GM20431 (cell line): ENCODE measurements at regions not wholly inside any gene's neighbourhood (a gene's known extent, or its start where the extent isn't known, plus 50 kb on each side); places are given as distances from the start of the nearest gene placed in this dataset.
"Not testable (repeated sequence)": the region's sequence is repeated elsewhere in the genome, so short reads cannot be mapped to it uniquely, and the experiment has no call there.

ENCODE experiments used
- in situ Hi-C: fragments of 300-500 bp; cut with MseI, MboI; formaldehyde crosslinking; loops from one replicate; pipeline ENCODE4 v1.15.0; 2020; ENCODE audit warnings: low sequenced_read_pairs; ENCODE audit not compliant: unreplicated experiment

DNA sequence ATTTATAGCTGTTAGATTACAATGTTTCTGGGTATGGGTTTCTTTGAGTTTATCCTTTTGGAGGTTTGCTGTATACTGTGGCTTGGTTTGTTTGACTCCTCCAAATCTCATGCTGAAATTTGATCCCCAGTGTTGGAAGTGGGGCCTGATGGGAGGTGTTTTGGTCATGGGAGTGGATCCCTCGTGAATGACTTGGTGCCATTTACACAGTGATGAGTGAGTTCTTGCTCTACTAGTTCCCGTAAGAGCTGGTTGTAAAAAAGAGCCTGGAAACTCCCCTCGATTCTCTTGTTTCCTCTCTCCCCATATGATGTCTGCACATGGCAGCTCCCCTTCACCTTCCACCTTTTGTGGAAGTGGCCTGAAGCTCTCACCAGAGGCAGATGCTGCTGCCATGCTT lies 324.1 kb downstream of the C7orf25 start:
- in situ Hi-C loops, result no loop called here

DNA sequence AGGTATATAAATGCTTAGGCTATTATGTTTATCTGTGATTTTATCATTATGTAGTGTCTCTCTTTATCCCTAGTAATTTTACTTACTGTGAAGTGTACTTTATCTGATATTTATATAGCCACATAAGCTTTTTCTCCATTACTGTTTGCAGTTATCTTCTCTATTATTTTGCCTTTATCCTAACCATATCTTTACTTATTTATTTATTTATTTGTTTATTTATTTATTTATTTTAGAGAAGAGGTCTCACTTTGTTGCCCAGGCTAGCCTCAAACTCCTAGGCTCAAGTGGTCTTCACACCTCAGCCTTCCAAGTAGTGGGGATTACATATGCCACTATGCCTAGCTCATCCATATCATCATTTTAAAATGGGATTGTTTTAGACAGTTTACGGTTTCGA lies 331.8 kb downstream of the C7orf25 start:
- in situ Hi-C loops, result no loop called here

DNA sequence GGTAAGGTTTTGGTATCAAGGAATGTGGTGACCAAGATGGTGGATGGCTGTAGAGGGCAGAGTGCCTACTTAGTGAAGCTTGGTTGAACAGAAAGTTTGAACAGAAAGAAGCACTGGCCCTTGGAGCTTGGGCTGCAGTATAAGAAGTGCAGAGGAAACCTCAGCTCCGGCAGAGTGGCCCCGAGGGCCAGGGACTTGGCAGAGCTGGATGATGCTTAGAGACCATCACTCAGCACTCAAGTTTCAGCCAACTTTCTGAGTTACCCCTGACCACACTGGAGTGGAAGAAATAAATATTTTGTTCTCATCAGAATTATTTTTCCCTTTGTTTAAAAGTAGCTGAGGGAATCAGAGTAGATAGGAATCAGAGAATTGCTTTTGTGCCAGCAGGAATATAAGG lies 336.7 kb downstream of the C7orf25 start:
- in situ Hi-C loops, result no loop called here

DNA sequence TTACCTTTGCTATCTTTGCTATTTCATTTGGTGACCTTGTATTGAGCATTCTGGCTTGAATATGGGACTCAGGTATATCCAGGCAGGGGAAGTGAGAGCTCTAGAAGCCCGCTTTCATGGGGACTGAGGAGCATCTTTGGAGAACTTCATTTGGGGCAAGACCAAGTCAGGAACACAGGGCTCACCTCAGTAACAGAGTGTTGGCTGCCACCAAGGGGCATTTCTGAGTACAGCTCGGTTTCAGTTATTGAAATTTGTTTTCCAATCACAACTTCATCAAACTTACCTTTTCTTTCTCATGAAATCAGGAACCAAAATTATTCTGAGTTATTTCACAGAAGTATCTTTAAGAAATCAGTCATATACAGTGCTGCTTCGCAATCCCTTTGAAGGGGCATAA lies 337.2 kb downstream of the C7orf25 start:
- in situ Hi-C loops, result no loop called here

DNA sequence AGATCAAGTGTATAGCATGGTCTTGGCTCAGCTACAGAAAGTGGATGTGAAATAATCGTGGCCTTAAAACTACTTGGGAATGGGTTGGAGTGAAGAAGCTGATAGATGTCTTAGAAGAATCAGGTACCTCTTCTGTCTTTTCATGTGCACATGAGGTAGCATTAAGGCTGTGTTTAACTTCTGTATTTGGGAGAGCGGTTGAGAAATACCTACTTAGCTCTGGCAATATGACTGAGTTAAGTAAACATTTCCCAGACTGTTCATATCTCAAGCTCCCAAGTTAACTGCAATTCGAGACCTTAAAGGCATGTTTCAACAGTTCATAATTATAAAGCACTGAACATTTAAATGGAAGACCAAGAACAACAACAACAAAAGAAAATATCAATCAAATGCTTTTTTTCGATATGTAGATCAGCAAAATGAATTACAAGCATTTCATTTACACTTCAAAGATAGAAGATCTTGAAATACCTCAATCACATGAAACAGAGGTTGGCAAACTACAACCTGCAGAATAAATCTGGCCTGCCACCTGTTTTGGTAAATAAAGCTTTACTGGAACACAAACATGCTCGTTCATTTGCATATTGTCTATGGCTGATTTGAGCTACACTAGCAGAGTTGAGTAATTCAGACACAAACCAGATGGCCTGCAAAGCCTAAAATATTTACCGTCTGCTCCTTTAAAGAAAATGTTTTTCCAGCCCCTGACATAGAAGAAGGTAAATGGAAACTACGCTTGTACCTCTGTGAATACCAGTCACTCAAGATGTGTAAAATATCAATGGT lies 337.1 kb upstream of the GLI3 start:
- in situ Hi-C loops, result no loop called here

DNA sequence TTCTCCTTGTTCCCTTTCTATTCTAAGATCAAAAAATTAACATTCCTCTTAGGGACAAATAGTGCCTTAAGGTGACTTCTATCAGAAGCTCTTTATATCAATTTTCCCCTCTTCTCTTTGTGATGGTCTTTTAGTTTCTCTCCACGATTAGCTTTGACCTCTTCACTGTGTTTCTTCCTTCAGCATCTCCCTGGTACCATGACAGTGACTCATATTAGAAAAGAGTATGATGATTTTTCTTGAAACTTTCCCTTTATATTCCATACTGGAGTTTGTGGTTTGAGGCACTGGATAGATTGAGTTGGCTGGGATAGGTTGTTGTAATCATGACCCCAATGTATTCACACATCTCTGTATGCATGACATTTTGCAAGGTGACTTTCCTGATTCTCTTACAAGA lies 335.6 kb upstream of the GLI3 start:
- in situ Hi-C loops, result no loop called here

DNA sequence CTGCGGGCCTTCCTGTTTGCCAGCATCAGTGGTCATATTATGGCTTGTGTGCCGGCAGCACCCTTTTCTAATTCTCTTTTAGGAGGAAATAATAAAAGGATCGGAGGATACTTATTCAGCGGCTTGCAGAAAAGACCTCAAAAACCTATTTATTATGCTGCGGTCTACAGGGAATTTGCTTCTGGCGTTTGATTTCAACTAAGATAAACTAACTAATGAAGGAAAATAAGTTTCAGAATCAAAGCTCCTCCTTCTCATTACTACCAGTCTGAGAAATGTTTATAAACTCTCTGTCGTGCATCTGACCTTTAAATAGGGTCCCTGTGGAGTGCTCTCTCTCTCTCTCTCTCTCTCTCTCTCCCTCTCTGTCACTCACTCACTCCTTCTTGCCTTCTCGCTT lies 335.0 kb upstream of the GLI3 start:
- in situ Hi-C loops, result no loop called here

DNA sequence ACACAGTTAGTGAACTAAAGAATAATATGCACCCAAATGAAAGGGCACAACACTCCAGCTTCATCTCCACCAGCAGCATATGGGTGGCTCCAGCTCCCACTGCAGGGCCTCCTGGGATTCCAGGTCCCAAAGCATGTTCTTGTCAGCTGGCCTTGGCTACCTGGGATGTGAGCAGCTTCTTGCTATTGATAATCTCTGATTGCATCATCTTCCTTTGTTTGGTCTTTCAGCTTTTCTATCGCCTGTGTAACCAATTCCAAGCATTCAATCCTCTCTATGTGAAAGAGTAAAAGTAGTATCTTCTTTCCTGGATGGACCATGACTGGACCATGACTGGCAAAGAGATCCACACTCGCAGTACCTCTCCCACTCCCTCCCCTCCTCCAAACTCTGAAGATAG lies 333.9 kb upstream of the GLI3 start:
- in situ Hi-C loops, result no loop called here

DNA sequence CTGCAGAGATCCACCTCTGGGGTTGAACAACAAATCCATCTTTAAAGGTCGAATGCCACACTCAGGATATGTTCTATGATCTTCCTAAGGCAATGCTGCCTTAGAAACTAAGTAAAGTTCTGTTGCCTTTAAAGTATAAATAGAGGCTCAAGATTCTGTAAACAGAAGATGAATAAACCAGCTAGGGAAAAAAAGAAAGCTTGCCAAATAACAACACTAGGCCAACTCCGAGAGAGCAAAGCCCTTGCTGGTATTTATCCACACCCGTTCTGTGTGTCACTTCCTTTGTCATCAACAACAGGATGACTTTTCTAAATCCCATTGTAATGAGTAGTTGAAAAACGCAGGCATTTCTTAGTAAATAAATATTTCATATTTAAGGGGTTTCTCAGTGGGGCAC lies 330.0 kb upstream of the GLI3 start:
- in situ Hi-C loops, result no loop called here

DNA sequence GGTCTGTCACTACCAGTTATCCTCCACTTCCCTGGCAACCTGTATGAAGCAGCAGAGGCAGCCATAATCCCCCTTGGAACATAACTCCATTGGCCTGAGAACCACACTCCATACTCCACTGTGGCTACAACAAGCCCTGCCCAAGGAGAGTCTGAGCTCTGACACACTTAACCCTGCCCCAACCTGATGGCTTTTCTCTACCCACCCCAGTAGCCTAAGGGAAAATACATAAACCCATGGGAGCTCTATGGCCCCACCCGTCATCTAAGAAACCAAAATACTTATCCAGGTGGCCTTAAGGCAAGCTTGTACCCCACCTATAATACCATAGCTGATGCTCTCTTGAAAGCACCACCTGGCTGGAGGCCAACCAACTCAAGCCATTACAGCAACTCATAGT lies 324.8 kb upstream of the GLI3 start:
- in situ Hi-C loops, result no loop called here

DNA sequence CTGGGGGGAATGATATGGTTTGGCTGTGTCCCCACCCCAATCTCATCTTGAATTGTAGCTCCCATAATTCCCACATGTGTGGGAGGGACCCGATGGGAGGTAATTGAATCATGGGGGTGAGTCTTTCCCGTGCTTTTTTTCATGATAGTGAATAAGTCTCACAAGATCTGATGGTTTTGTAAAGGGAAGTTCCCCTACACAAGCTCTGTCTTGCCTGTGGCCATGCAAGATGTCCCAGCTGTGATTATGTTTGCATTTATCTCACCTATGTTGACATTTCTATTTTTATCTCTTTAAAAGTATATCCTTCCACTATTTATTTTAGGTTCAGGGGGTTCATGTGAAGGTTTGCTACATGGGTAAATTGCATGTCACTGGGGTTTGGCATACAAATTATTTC lies 323.9 kb upstream of the GLI3 start:
- in situ Hi-C loops, result no loop called here

DNA sequence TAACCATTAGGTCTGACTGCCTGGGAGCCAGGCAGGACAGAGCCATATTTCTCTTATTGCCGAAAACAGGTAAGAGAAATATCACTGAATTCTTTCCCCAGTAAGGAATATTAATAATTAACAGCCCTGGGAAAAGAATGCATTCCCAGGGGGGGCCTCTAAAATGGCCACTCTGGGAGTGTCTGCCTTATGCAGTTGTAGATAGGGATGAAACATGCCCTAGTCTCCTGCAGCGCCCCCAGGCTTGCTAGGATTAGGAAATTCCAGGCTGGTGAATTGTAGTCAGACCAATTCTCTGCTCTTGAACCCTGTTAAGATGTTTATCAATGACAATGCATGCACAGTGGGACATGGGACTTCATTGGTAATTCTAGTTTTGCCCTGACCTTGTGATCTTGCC lies 317.9 kb upstream of the GLI3 start:
- in situ Hi-C loops, result not testable (repeated sequence)

DNA sequence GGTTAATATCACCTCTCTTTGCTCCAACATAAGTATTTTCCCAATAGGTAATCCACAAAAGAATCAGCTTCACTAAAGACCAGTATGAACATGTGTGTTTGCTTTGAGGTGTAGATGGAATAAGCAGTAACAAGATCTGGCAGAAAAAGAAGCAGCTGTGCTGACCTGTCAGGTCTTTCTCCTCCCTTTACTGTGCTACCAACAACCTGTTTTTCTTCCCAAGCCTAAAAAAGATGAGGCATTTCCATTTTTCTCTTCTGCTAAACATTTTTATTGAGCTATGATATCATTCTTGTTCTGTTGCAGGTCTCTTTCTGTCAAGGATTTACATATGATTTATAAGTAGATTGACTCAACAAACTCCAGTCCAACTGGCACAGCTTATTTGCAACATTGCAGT lies 315.2 kb upstream of the GLI3 start:
- in situ Hi-C loops, result no loop called here

DNA sequence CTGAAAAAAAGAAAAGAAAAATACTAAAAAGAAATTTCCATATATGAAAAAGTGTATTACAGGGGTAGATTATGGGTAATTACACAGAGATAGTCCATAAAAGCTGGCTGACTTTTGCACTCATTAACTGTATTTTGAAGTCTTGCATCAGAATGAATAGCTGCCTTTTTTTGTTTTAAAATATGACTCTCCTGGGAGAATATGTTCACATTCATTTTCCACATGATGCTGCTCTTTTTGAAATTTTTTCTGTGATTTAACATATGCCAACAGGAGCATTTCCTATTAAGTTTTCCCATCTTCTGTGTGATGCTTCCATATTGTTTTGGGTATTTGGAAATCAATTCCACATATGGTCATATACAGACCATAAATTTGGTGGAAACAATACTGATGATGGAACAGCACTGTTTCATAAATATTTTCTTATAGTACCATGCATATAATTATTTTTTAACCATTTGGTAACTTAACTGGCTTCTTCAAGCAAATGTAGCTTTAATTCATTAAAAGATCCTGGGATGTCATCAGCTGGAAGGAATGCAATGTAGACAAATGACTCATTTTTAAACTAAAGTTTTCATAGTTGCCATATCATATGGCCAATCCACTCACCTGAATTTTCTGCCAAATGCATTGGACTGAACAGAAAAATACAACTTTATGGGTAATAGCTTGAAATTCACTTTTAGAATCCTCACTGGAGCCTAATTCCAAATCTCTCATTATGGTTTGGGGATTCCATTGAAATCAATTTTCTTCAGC lies 313.9 kb upstream of the GLI3 start:
- in situ Hi-C loops, result no loop called here

DNA sequence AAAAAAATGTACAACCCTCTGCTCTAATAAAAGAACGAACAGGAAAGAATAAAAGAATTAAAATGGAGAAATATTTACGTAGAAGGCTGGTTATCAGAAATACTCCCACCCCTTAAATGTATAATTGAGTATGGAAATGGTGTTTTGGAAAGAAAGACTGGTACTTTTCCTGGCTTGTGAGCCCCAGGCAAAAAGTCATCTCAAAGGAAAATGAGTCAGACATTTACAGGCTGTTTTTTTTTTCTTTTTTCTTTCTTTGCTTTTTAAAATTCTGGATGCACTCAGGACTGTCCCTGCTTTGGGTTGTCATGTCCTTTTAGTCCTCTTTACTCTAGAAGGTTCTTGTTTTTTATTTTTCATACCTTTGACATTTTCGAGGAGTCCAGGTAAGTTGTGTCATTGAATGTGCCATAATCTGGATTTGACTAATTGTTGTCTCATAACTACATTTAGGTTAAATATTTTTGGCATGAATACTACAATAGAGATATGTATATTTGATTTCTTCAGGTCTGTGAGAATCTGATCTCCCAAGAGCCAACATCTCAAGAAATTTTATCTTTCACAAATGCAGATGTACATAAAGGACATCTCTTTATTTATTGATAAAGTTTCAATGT lies 313.0 kb upstream of the GLI3 start:
- in situ Hi-C loops, result no loop called here

DNA sequence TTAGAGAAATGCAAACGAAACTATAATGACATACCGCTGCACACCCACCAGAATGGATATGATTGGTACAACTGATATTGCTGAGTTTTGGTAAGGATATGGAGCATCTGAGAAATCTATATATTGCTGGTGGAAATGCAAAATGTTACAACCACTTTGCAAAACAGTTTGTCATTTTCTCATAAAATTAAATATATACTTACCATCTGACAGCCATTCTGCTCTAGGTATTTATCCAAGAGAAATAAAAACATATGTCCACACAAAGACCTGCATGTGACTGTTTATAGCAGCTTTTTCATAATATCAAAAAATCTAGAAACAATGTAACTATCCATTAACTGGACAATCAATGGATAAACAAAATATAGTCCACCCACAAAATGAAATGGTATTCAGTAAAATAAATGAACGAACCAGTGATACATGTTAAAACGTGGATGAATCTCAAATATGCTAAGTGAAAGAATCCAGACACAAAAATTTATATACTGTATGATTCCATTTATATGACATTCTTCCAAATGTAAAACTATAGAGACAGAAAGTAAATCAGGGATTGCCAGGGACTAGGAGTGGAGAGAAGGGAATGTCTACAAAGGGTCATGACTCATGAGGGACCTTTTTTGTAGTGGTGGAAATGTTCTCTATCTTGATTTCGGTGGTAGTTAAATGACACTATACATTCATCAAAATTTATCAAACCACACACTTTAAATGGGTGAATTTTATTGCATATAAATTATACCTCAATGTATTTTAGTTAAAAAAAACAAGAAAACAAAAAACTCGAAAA lies 312.0 kb upstream of the GLI3 start:
- in situ Hi-C loops, result no loop called here

DNA sequence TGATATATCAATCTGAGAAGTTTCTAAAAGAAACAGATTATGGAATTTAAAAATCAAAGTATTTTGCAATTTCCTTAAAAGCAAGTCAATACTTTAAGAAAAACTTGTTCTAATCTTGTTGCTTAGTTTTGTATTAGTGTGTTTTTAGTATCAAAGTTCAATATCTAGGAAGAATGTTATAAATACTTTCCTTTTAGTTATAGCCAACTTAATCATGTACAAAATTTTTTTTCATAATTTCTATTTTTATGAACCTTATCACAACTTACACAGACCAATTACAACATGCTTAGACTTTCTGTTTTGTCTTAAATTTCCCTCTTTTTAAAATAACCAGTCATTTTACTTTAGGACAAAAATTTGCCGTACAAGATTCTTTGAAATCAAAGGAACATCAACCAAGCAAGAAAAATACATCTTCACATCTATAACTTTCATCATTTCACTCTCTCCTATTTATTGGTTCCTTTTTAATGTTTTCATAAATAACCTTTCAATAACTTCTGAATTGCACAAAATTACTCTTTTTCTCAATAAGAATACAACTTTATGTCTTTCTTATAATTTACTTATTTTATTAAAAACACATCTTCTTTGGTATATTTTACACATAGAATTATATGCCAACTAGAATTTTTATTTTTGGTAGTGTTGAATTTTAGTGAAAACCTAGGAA lies 308.2 kb upstream of the GLI3 start:
- in situ Hi-C loops, result no loop called here

DNA sequence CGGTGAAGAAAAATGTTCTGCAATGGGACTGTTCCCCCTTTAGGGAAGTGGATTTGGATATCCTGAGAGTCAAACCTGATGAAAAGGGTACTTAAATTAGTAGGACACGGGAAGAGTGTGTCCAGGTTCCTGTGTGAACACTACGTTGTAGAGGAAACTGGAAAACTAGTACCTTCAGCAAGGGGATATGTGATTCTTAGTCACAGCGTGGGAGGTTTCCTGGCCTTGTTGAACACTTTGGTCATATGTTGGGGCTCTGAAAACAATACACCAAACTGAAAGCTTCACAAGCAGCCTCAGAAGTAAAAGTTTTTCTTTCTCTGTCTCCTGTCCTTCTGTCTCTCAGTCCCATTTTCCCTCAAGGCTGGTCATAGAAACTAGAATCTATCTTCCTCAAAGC lies 306.9 kb upstream of the GLI3 start:
- in situ Hi-C loops, result no loop called here

DNA sequence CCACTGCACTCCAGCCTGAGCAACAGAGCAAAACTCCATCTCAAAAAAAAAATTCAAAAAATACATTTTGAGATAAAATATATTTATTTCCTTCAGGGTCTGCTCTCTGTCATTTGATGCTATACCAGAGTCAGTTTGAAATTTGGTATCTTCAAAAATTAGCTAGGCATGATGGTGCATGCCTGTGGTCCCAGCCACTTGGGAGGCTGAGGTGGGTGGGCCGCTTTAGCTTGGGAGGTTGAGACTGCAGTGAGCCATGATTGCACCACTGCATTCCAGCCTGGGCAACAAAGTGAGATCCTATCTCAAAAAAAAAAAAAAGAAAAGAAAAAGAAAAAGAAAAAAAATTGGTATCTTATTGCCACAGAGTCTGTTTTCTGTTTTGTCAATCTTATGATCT lies 305.4 kb upstream of the GLI3 start:
- in situ Hi-C loops, result not testable (repeated sequence)

DNA sequence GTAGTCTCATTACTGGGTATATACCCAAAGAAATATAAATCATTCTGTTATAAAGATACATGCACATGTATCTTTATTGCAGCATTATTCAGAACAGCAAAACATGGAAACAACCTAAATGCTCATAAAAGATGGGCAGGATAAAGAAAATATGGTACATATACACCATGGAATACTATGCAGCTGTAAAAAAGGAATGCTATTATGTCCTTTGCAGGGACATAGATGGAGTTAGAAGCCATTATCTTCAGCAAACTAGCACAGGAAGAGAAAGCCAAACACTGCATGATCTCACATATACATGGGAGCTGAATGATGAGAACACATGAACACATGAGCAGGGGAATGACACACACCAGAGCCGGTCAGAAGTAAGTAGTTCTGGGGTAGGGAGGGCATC lies 297.4 kb upstream of the GLI3 start:
- in situ Hi-C loops, result no loop called here
